ENCODE measurements at regions not wholly inside any gene's neighbourhood (a gene's known extent, or its start where the extent isn't known, plus 50 kb on each side); places are given as distances from the start of the nearest gene placed in this dataset.

DNA sequence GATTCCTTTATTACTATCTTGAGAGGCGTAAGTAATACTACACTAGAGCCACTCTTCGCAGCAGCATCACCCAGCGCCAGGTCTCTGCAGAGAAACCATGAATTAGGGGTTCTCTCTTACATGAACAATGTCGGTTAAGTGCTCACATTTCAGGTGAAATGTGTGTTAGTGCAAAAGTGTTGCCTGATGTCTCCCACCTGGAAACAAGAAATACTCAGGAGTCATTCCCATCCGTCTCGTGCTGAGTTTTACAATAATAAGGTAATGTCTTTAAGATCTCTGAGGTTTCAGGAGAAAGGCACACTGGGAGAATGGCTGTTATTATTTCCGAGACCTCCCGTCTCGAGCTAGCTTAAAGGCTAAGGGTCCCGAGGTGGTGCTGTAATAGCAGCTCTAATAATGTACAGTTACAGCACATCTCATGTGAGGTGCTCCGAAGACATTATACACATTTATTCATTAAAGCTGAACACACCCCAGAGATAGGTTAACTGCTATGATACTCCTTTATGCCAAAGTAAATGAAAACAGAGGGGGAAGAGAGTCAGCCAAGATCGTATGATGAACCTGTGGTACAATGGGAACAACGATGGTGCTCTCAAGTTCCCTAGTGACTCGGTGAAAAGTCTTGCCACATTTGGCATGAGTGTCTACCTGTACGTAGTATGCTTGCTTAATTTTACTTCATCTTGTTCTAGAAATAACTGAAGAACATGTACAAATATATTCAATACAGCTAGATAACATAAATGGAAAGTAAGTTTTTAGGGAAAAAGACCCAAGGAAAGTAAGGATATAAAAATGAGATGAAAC lies 458.3 kb upstream of the CITED2 start:
- no peak for DNase-seq (ENCODE audit: low read depth, low spot score)

DNA sequence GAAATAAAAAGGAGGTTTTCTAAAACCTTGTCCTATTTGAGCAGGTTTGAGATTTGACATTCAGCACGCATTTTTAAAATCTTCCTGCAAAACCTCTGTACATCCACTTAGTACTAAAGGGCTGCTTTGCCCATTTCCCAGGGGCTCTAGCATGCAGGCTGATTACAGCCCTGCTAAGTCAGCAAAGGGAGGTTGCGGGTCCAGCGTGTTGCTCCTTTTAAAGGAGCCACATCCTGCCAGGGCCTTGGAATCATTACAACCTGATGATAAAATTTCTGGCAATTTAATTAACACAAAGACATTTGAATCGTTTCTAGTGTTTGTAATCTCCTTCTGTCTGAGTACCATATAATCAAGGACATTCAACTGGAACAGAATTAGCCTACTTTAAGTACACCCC lies 455.1 kb upstream of the CITED2 start:
- no peak for DNase-seq (ENCODE audit: low read depth, low spot score)

DNA sequence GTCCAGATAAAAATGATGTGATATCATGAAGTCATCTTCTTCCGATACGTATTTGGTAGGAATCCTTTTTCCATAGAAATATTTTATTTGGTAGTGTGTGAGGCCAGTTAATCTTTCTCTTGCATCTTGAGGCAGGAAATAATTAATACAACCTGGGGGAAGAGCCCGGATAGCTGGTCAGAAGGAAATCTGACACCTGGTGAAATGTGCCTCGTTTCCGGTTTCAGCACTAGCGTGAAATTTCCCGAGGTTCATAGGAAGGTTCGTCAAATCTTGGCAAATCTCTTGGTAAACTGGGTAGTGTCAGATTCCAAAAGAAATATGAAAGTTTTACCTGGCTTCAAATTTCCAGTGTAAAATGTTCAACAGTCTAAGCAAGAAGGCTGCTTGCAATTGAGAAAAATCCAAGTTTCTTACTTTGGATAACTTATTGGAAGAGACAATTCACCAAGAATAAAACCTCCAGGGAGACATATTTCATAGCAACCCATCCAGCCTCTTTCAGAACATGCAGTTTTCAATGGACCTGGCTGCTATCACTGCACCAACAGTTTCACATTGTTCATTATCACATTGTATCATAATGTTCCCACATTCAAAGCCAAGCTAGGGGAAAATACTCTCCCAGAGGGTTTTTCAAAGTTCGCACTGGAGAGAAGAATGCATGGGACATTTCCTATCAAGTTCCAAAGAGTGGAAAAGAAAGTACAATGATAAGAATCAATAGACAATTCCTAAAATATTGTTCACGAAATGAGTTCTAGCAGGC lies 454.5 kb upstream of the CITED2 start:
- DNase-seq (ENCODE audit: low read depth, low spot score): no peak

DNA sequence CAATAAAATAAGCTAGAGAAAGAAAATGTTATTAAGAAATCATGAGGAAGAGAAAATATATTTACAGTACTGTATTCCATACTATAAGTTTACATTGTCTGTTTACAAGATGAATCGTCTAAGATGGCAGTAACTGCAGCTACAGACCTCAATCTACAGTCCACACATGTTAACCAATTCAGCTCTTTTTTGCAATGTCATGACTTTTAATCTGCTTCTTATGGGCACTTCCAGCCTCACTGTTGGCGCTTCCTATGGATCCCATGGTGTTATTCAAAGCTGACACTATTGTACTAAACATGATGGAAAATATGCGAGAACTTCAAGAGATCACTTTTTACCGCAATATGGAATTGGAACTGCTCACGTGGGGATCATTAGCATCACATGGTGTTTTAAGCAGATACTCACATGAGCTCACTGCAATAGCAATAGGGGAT lies 451.5 kb upstream of the CITED2 start:
- DNase-seq (ENCODE audit: low read depth, low spot score): no peak

DNA sequence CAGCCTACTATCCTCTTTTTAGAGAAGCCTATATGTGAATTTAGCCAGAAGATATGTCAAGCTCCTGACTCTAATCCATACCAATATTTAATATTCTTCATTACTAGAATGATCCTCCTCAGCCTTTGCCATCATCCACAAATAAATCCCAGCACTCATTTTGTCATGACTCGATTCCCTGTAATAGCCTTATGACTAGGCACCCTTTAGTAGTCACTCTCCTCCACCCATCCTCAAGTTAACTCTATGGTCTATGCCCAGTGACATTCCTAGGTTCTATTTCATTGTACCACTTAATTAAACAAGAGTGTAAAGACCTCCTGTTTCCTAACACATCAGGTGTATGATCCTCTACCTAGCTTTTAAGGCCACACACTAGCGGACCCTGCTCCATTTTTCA lies 450.4 kb upstream of the CITED2 start:
- DNase-seq (ENCODE audit: low read depth, low spot score): no peak

DNA sequence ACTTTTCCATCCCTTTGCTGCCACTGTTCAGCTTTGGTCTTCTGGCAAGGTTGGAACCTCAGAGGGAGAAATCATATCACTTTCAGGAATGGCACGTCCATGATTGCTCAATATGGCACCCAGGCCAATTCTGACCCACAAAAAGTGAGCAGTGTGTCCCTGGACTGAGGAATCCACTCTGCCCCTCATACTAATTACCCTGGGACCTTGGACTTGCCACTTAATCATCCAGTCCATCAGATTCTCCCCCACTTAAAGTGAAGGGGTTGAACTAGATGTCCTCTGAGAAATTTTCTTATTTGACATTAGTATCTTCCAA lies 449.3 kb upstream of the CITED2 start:
- no peak for DNase-seq (ENCODE audit: low read depth, low spot score)

DNA sequence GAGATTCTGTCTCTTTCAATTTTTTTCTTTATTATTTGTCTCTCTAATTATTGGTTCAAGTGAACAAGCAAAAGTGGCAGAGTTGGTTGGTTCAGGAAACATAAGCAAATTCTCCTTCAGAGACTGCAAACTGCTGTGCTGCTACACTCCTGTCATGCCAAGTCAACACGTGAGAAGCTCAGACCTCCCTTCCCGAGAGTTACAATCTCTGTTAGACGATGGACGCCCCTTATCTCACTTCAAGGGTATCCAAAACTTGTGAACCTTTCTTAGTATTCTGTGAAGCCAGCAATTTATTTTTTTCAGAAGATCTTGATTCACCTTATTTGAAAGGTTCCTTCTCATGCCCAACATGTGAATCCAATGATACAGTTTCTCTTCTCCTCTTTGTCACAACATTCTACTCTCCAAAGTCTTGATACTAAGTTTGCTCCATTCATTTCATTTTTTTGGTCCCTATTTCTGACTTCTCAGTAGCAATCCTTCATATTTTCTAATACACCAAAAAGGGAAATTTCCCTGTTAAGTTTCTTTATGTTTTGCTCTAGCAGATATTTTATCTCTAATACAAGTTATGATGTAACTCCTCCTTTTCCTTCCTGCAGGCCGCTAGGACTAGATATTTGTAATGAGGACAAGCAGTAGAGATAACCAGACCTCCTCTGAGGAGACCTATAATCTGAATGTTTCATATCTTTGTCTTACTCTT lies 448.8 kb upstream of the CITED2 start:
- DNase-seq (ENCODE audit: low read depth, low spot score): no peak

DNA sequence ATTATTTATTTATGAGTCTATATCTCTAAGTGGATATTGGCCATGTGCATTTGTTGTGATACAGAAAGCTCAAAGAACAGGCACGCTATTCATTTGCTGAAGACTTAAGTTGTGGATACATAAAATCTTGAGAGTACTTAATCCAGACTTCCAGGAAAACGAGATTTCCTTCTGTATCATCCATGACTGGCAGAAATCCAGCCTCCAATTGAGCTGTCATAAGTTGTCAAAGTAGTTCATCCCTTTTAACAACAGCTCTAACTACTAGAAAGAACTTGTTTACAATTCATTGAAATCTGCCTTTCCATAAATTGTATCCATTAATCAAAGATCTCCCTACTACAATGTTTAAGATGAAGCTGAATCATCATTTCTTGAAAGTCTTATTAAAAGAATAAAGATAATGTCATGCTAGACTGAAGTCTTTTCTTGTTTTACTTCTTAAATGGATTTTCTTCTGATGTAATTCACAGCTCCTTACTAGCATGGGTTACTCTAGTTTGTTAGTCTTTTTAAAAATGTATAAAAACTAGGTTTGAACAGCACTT lies 447.3 kb upstream of the CITED2 start:
- DNase-seq (ENCODE audit: low read depth, low spot score): no peak

DNA sequence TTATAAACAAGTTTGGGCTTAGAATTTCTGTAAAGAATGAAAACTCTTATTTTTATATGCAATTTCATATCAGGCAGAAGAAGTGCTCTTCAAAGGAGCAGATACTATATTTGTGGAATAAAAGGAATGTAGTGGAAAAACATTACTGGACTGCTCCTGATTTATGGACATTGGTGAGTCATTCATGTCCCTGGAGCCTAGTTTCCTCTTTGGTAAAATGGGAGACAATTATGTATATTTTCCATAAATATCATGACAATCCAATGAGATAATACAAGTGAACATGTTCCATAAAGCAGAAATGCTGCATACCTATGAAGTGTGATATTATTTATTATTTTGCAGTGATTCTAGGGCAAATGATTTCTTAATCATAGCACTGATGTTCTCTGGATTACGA lies 445.8 kb upstream of the CITED2 start:
- DNase-seq (ENCODE audit: low read depth, low spot score): no peak

DNA sequence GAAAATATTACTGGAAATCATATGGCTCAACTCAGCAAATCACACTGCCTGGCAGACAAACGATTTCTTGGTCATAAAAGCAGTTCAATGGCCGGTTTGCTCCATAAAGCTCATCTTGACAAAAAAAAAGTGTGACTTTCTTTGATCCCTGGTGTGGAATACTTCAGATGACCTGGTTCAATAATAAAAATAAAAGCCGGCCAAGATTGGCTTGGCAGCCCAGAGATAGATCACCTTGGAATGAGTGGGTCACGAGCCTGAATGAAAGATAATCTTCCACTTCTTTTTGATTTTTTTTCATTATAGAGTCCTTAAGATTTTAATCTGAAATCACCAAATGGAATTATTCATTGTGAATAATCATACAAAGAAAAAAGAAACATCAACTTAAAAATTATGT lies 445.3 kb upstream of the CITED2 start:
- no peak for DNase-seq (ENCODE audit: low read depth, low spot score)

DNA sequence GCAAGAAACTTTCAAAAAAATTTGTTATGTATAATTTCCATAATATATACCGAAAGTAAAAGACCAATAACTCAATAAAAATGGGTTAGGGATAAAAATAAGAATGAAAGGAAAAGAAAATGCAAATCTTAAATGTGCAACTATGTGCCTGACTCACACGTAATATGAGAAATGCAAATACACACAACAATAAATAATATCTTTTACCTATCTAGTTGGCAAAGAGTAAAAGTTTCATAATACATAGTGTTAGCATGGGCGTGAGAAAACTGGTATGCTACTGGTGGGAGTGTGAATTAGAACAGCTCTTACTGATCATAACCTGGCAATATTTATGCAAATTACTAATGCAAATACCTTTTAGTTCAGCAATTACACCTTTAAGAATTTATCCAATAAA lies 438.5 kb upstream of the CITED2 start:
- DNase-seq (ENCODE audit: low read depth, low spot score): no peak

DNA sequence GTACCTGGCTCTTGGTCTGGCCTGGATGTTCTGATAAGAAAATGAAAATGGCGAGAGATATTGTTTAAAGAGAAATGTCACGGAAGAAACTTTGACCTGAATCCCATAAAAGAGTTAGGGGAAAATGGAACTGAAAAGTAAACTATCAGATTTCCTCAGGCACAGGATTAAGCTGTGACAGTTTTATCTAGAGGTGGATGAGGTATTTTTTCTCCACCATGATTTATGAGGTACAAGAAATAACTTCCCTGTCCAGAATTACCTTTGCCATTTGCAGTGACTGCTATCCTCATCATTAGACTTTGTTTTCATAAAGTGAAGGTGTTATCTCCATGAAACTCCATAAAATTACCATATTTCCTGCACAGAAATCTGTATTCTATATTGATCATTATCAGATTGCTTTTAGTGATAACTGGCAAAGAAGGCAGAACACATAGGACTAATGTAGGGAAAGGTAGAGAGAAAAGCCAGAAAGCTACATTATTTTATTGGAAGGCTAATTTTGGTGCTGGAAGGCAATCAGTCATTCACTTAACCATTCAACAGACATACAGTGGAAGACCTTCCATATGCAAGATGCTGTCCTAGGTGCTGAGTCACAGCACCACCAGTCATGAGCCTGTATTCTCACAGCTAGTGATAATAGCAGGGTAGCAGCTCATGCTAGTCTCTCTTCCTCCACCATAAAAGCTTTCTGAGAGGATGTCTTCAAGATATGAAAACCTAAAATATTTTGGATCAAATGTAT lies 427.3 kb upstream of the CITED2 start:
- DNase-seq (ENCODE audit: low read depth, low spot score): no peak

DNA sequence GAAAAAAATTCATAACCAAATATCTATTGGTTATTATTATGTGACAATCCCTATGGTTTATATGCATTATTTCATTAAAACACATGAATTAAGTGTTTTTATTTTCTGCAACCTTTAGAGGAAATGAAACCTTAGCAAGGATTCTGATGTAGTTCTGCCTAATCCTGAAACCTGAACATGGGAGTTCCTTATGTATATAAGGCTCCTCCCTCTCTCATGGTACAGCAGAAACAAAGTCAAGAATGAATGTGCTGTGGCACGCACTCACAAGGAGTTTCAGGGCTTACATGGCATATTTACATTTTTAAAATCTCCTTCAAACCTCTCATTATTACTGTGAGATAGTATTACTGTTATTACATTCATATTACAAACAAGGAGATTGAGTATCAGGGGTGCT lies 426.4 kb upstream of the CITED2 start:
- no peak for DNase-seq (ENCODE audit: low read depth, low spot score)

DNA sequence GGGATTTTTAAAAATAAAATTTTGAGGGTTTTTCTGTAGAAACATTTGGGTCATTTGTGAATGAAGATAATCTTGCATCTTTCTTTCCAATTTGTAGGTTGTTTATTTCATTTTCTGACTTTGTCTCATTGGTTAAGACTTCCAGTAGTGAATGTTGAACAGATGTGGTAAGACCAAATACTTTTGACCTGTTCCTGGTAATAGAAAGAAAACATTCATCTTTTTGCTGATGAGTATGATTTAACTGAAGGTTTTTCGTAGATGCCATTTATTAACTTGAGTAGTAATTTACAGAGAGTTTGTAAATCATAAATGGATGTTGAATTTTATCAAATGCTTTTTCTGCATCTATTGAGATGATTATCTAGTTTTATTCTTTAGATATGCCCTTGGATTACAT lies 416.1 kb upstream of the CITED2 start:
- DNase-seq (ENCODE audit: low read depth, low spot score): no peak

DNA sequence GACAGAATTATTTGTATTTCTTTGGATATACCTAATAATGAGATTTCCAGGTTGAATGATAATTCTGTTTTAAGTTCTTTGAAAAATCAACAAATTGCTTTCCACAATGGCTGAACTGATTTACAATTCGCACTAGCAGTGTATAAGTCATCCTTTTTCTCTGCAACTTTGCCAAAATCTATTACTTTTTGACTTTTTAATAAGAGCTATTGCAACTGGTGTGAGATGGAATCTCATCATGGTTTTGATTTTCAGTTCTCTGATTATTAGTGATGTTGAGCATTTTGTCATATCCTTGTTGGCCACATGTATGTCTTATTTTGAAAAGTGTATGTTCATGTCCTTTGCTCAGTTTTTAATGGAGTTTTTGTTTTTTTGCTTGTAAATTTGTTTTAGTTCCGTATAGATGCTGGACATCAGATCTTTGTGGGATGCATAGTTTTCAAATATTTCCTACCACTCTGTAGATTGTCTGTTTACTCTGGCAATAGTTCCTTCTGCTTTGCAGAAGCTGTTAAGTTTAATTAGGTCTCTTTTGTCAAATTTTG lies 409.8 kb upstream of the CITED2 start:
- no peak for DNase-seq (ENCODE audit: low read depth, low spot score)

DNA sequence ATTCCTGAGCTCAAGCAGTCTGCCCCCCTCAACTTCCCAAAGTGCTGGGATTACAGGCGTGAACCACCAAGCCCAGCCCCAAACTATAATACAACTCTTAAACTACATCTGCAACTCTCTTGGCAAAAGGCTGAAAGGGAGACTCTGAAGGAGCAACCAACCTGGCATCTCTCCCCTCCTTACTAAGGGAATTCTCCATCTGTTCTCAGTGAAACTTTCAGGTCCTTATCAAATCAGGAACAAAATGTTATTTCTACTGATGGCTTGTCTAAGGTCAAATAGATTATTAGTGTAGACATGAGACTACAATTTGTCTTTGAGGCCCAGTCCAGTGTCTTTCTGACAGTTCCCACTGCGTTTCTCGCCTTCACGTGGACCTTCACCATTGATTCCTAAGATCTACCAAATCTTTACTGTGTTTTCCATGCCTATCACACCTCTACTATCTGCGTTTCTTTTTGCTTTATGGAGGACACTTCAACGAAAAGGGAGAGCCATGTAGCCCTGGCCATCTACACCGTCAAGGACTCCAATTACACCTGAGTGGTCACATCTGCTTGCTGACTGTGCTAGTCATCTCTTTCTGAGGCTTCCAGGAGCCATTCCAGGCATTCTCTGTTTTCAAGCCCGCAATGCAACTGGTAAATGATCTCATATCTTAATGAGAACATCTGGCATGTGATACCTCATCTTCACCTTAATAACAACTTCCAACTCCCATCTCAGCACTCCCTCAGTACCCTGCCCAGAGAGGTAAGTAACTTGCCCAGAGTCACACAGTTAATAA lies 405.7 kb upstream of the CITED2 start:
- DNase-seq (ENCODE audit: low read depth, low spot score): no peak

DNA sequence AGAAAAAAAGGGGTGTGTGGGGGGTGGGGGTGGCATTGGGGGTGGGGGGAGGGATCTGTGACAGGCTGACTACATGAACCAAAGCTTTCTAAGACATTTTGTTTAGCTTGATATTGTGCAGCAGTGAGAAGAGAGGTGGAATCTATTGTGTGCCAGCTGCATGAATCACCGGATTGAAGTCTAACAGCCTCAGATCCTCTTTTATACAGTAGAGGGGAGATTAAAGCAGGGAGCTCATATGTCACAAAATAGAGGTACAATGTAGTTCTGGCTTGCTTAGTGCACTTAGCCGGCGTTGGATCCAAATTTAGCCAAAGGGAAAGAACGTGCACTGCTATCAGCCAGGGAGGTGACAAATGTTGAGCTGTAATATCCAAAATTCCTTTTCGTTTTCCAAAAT lies 404.2 kb upstream of the CITED2 start:
- no peak for DNase-seq (ENCODE audit: low read depth, low spot score)

DNA sequence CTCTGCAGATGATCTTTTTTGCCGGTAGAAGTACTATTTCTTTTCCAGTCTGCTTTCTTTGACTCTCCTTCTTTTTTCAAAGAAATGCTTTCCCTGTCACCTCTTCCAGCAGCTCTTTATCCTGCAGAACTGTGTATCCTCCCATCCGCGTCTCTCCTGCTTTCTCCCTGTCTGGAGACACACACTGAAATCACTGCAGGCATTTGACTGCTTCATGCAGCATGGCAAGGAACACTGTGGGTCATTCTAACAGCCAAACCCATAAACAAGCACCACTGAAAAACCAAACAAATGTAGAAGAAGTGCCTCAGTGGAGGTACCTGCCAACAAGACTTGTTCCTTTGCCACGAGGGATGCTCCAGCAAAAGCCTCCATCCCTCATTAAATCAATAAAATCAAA lies 403.7 kb upstream of the CITED2 start:
- peak; percentile 15 for DNase-seq (ENCODE audit: low read depth, low spot score)

DNA sequence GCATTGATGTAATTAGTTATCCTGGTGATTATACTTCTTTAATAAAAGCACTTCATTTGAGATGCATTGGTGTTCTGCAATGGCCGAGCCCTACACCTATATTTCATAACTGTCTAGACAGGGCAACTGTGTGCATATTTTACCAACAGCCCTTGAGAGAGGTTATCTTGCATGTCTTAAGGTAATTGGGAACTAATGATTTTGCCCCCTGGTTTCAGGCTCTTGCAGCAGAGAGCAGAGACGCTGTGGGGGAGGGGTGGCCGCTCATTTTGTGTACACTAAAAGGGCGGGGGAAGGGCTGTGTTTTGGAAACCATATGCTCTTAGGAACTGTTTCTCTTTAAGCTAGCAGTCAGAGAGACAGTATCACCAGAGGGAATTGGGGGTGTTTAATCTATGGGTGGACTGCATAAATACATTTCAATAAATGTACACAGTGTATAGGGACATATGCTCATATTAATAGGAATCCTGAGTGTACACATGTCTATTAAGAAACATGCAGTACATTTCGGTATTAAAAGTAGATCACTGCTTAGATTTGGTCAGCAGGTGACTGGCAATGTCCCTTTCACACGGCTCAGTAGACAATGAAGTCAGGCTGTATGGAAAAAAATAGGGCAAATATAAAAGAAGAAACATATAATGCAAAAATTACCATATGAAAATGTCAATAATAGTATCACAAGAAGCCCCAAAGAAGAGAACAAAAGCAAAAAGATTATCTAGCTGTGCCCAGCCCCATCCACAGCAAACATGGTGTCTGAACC lies 402.9 kb upstream of the CITED2 start:
- DNase-seq (ENCODE audit: low read depth, low spot score): peak; percentile 38

DNA sequence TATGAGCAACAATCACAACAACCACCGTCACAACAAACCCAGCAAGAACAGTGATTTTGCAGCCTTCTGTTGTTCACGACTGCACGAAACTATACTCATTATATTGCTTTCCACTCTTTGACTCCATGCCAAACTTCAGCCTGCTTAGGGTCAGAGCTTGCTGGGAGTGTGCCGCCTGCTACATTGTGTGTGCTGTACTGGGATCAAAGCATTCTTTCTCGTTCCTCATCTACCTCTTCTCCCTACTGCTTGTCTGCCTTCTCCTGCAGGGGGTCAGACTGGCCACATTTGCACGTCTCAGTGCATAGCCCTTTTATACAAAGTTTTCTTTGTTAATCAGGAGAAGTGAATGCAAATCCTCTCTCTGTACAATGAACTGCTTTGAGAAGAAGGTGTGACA lies 401.6 kb upstream of the CITED2 start:
- DNase-seq (ENCODE audit: low read depth, low spot score): peak; percentile 66

All from ELF-1 (cell line).